Lung (tissue), 11 donors: ENCODE measurements at regions not wholly inside any gene's neighbourhood (a gene's known extent, or its start where the extent isn't known, plus 50 kb on each side); places are given as distances from the start of the nearest gene placed in this dataset.

Experiments used
- ATAC-seq: fragments of 200-7000 bp; cut with Tn5 transposase; one replicate; pipeline ENCODE4 v1.9.1; 2020; ENCODE audit warnings: moderate number of reproducible peaks; ENCODE audit not compliant: insufficient read depth, low FRiP score
- DNase-seq, 3 donors: peaks; one replicate each; pipeline ENCODE4 v3.0.0-alpha.2; 2013 to 2017
- H3K27ac ChIP-seq, 2 donors: one replicate each; pipeline ENCODE4 v1.5.1; 2013; ENCODE audit warnings: mild to moderate bottlenecking in 2 of 2, moderate library complexity in 2 of 2, control low read depth in 1 of 2, inconsistent platforms in 1 of 2, low read depth in 1 of 2, low read length in 1 of 2
- H3K27me3 ChIP-seq, 3 donors: one replicate each; pipeline ENCODE4 v1.5.1; 2013; ENCODE audit warnings: low read length in 2 of 3; ENCODE audit not compliant: control insufficient read depth in 3 of 3, insufficient read depth in 3 of 3
- H3K36me3 ChIP-seq, 4 donors: one replicate each; pipeline ENCODE4 v1.5.1; 2013; ENCODE audit warnings: low read length in 4 of 4, mild to moderate bottlenecking in 1 of 4, moderate library complexity in 1 of 4; ENCODE audit not compliant: control insufficient read depth in 4 of 4, insufficient read depth in 4 of 4
- H3K4me1 ChIP-seq, 5 donors: one replicate each; pipeline ENCODE4 v1.5.1; 2013; ENCODE audit warnings: low read length in 5 of 5, mild to moderate bottlenecking in 2 of 5, moderate library complexity in 1 of 5; ENCODE audit not compliant: control insufficient read depth in 5 of 5, insufficient read depth in 5 of 5
- H3K4me3 ChIP-seq: one replicate; pipeline ENCODE4 v1.5.1; 2013; ENCODE audit warnings: mild to moderate bottlenecking, control low read depth, moderate library complexity
- H3K9ac ChIP-seq, 2 donors: one replicate each; pipeline ENCODE4 v1.5.1; 2013; ENCODE audit warnings: low read length in 2 of 2, control low read depth in 1 of 2; ENCODE audit not compliant: insufficient read depth in 1 of 2
- H3K9me3 ChIP-seq, 4 donors: one replicate each; pipeline ENCODE4 v1.5.1; 2013; ENCODE audit warnings: low read length in 3 of 4, mild to moderate bottlenecking in 1 of 4, moderate library complexity in 1 of 4; ENCODE audit not compliant: control insufficient read depth in 4 of 4, insufficient read depth in 3 of 4
- WGBS, 2 donors: extraction: QIAGEN DNeasy Blood & Tissue Kit; methylation state at CpG; one replicate each; pipeline ENCODE4 v1.1.7; 2013; 5-methylcytosine and 5-hydroxymethylcytosine counted together
- TF ChIP-seq, protein P1 (sequence below): IDR thresholded peaks from 2 replicates; pipeline ENCODE4 v1.5.1; 2012; ENCODE audit warnings: mild to moderate bottlenecking; ENCODE audit errors: control extremely low read depth, extremely low read depth
- donor health status: control.
- donor health status: control.
- donor health status: Bipolar disorder and iron deficiency.
- donor health status: healthy.
- donor health status: DM: yes; HTN: yes; CAD: no.

- TF ChIP-seq, protein P1, sequence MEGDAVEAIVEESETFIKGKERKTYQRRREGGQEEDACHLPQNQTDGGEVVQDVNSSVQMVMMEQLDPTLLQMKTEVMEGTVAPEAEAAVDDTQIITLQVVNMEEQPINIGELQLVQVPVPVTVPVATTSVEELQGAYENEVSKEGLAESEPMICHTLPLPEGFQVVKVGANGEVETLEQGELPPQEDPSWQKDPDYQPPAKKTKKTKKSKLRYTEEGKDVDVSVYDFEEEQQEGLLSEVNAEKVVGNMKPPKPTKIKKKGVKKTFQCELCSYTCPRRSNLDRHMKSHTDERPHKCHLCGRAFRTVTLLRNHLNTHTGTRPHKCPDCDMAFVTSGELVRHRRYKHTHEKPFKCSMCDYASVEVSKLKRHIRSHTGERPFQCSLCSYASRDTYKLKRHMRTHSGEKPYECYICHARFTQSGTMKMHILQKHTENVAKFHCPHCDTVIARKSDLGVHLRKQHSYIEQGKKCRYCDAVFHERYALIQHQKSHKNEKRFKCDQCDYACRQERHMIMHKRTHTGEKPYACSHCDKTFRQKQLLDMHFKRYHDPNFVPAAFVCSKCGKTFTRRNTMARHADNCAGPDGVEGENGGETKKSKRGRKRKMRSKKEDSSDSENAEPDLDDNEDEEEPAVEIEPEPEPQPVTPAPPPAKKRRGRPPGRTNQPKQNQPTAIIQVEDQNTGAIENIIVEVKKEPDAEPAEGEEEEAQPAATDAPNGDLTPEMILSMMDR, result no peak
- H3K27ac ChIP-seq, result no peak overlapping the region
- no peak for ATAC-seq
- H3K27me3 ChIP-seq, result no peaks in the 10 kb centered on the region
- H3K4me1 ChIP-seq, result peaks cover 0 to 4% (median 0%) of the 10 kb centered on the region in 5 donors
- no peaks in the 10 kb centered on the region for H3K9me3 ChIP-seq
- 87 to 93% methylated on average over 3 of the region's 3 CpGs for WGBS, 2 donors
- H3K4me3 ChIP-seq, result no peak overlapping the region
- no peak for DNase-seq
- H3K9ac ChIP-seq, result no peak overlapping the region
- H3K36me3 ChIP-seq, result no peaks in the 10 kb centered on the region
Observed at GRCh38 chr2:215811003-215811402, 202.3 kb downstream of the MREG start.

DNA sequence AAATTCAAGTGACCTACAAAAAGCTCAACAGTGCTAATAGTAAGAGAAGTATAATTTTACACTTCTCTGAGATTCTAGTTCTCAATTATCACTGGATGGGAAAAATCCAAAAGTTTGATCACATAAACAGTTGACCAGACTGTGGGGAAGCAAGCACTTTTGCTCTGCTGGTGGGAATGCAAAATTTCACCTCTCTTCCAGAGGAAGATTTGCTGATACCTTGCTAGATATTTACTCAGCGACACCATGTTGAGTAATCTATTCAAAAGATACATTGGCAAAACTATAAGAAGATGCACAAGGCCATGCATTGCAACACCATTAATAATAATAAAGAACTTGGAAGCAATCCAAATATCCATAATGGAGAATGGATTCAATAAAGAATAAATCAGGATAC is 204.4 kb downstream of the MREG start:
- TF ChIP-seq, protein P1, result no peak
- Histone ChIP-seq H3K36me3 (no peaks in the 10 kb centered on the region), H3K27me3 (no peaks in the 10 kb centered on the region), H3K4me3 (no peak overlapping the region), H3K9ac (no peak overlapping the region), H3K4me1 (peaks cover 0 to 4% (median 0%) of the 10 kb centered on the region in 5 donors), H3K27ac (no peak overlapping the region), H3K9me3 (no peaks in the 10 kb centered on the region)
- no peak for ATAC-seq
- no peak for DNase-seq
- WGBS, 2 donors, result 92 to 96% methylated on average over 1 of the region's 1 CpG

- Histone ChIP-seq H3K27ac (no peak overlapping the region), H3K4me3 (no peak overlapping the region), H3K9ac (no peak overlapping the region), H3K4me1 (peaks cover 0 to 4% (median 0%) of the 10 kb centered on the region in 5 donors), H3K9me3 (no peaks in the 10 kb centered on the region), H3K36me3 (no peaks in the 10 kb centered on the region), H3K27me3 (no peaks in the 10 kb centered on the region)
- no peak for ATAC-seq
- no peak for DNase-seq
- TF ChIP-seq, protein P1, result no peak
- WGBS, 2 donors, result 91 to 92% methylated on average over 2 of the region's 2 CpGs
Observed at GRCh38 chr2:215808194-215808593, 205.2 kb downstream of the MREG start.

- H3K36me3 ChIP-seq, result no peaks in the 10 kb centered on the region
- TF ChIP-seq, protein P1, result no peak
- ATAC-seq, result no peak
Observed at GRCh38 chr2:215805493-215805892, 207.9 kb downstream of the MREG start.

More at GRCh38 chr2:215805493-215805892, 207.9 kb downstream of the MREG start:
- DNase-seq, result no peak
- 81 to 89% methylated on average over 3 of the region's 3 CpGs for WGBS, 2 donors
- no peak overlapping the region for H3K27ac ChIP-seq
- H3K4me1 ChIP-seq, result peaks cover 0 to 4% (median 0%) of the 10 kb centered on the region in 5 donors
- no peaks in the 10 kb centered on the region for H3K27me3 ChIP-seq
- no peak overlapping the region for H3K4me3 ChIP-seq
- no peak overlapping the region for H3K9ac ChIP-seq
- no peaks in the 10 kb centered on the region for H3K9me3 ChIP-seq
